Transverse colon (tissue), 3 donors: ENCODE measurements at regions not wholly inside any gene's neighbourhood (a gene's known extent, or its start where the extent isn't known, plus 50 kb on each side); places are given as distances from the start of the nearest gene placed in this dataset.

Source experiments
- EP300 ChIP-seq: sonication (generic); formaldehyde crosslinking; IDR thresholded peaks from one replicate; pipeline ENCODE4 v1.6.1; 2017; ENCODE audit warnings: antibody characterized with exemption, low read depth
- POLR2A ChIP-seq: fragments of 450-650 bp; IDR thresholded peaks from one replicate; pipeline ENCODE4 v1.6.1; 2016; ENCODE audit warnings: antibody characterized with exemption, mild to moderate bottlenecking, moderate library complexity
- TF ChIP-seq, protein P1 (sequence below), 5 experiments: fragments of 200-600 bp in 3 of 5; fragments of 450-650 bp in 2 of 5; sonication (generic) in 3 of 5; IDR thresholded peaks; 1 replicate in 2 of 5; 2 replicates in 3 of 5; pipeline ENCODE4 v1.5.1; 2016 to 2017; ENCODE audit warnings: antibody characterized with exemption in 5 of 5, inconsistent platforms in 3 of 5, mild to moderate bottlenecking in 2 of 5, moderate library complexity in 1 of 5

DNA sequence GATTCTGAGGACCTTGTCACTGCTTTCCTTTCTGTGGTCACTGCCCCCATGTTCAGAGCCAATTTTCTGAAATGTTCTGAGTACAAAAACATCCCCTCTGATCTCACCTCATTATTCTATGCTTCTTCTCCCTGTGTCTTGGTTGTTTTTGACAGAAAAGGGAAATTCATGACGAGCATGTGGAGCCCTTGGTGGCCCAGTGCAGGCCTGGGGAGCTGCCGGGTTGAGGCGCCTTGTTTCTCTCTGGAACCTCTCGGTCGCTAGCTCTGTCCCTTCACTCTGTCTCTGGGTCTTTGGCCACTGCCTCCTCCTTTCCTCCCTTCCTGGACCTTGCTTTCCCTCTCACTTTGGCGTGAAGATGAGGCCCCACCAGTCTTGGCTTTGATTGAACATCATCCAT, 63.0 kb upstream of the THY1 start:
- TF ChIP-seq, protein P1, sequence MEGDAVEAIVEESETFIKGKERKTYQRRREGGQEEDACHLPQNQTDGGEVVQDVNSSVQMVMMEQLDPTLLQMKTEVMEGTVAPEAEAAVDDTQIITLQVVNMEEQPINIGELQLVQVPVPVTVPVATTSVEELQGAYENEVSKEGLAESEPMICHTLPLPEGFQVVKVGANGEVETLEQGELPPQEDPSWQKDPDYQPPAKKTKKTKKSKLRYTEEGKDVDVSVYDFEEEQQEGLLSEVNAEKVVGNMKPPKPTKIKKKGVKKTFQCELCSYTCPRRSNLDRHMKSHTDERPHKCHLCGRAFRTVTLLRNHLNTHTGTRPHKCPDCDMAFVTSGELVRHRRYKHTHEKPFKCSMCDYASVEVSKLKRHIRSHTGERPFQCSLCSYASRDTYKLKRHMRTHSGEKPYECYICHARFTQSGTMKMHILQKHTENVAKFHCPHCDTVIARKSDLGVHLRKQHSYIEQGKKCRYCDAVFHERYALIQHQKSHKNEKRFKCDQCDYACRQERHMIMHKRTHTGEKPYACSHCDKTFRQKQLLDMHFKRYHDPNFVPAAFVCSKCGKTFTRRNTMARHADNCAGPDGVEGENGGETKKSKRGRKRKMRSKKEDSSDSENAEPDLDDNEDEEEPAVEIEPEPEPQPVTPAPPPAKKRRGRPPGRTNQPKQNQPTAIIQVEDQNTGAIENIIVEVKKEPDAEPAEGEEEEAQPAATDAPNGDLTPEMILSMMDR (IDR thresholded peaks at IDR 0.05) = no peak
- TF ChIP-seq POLR2A = no peak
- no peak for TF ChIP-seq EP300
